HepG2 (cell line): ENCODE measurements at regions not wholly inside any gene's neighbourhood (a gene's known extent, or its start where the extent isn't known, plus 50 kb on each side); places are given as distances from the start of the nearest gene placed in this dataset.

ENCODE experiments used
- ATAC-seq: fragments of 200-7000 bp; cut with Tn5 transposase; 3 replicates; pipeline ENCODE4 v1.9.1; 2020; ENCODE audit warnings: mild to moderate bottlenecking, moderate library complexity
- BruUV-seq: library from RNA; stranded (reverse); fragments of 400-500 nt; replicated peaks from 2 replicates; lab custom pipeline; 2021; lab: Mats Ljungman, UMichigan
- CTCF ChIA-PET: fragments of 300-600 bp; formaldehyde crosslinking; extraction: SDS; loops from one replicate; lab custom pipeline; 2021; ENCODE audit warnings: low total read pairs, inconsistent platforms, low intra/inter-chr PET ratio; lab: Yijun Ruan, JAX
- POLR2A ChIA-PET: fragments of 350-600 bp; sonication (Branson Sonifier 250); formaldehyde crosslinking; loops from one replicate; lab custom pipeline; 2020; ENCODE audit warnings: antibody characterized with exemption, inconsistent platforms; lab: Yijun Ruan, JAX
- DNase-seq: peaks from one replicate; pipeline ENCODE4 v3.0.0-alpha.2; 2015; ENCODE audit warnings: low spot score
- FAIRE-seq: peaks from 3 replicates; lab custom pipeline; 2011; peaks lifted over from hg19 to GRCh38; lab: Jason Lieb, UNC
- H2AFZ ChIP-seq: one replicate; pipeline ENCODE4 v1.6.1; 2011; ENCODE audit warnings: low read length, inconsistent platforms
- H3K27ac ChIP-seq: fragments of 300-600 bp; 3 replicates; pipeline ENCODE4 v1.8.0; 2011; ENCODE audit warnings: mixed run types, mild to moderate bottlenecking, mixed read lengths, low read length, inconsistent platforms; ENCODE audit not compliant: insufficient read depth; ENCODE audit errors: extremely low read length
- H3K27me3 ChIP-seq, 2 experiments: fragments of 200-600 bp in 1 of 2; 2 replicates in 1 of 2; 3 replicates in 1 of 2; pipeline versions ENCODE4 v1.6.0 to v1.8.0; 2011; ENCODE audit warnings: low read length in 2 of 2, mild to moderate bottlenecking in 2 of 2, moderate library complexity in 2 of 2, inconsistent platforms in 1 of 2; ENCODE audit not compliant: insufficient read depth in 2 of 2, control insufficient read depth in 1 of 2
- H3K36me3 ChIP-seq, 2 experiments: fragments of 200-600 bp in 1 of 2; replicated peaks in 1 of 2; 2 replicates in 1 of 2; 3 replicates in 1 of 2; pipeline versions ENCODE4 v1.5.1 to v1.8.0; 2011; ENCODE audit warnings: low read length in 2 of 2, inconsistent platforms in 1 of 2; ENCODE audit not compliant: insufficient read depth in 2 of 2, control insufficient read depth in 1 of 2
- H3K4me1 ChIP-seq: 2 replicates; pipeline ENCODE4 v1.5.1; 2012; ENCODE audit warnings: low read length, inconsistent platforms; ENCODE audit not compliant: insufficient read depth
- H3K4me2 ChIP-seq: 2 replicates; pipeline ENCODE4 v1.6.0; 2011; ENCODE audit warnings: low read depth, low read length, inconsistent platforms
- H3K4me3 ChIP-seq, 3 experiments: fragments of 200-600 bp in 1 of 3; sonication (generic), shearing (Covaris generic) in 1 of 3; replicated peaks in 1 of 3; 2 replicates each; pipeline ENCODE4 v1.5.1; 2011 to 2016; ENCODE audit warnings: low read length in 3 of 3, inconsistent platforms in 2 of 3, low read depth in 2 of 3, mild to moderate bottlenecking in 2 of 3, control low read depth in 1 of 3, mixed read lengths in 1 of 3; ENCODE audit not compliant: insufficient read depth in 1 of 3
- H3K79me2 ChIP-seq: one replicate; pipeline ENCODE4 v1.6.1; 2011; ENCODE audit warnings: low read length, inconsistent platforms; ENCODE audit not compliant: insufficient read depth
- H3K9ac ChIP-seq: 2 replicates; pipeline ENCODE4 v1.6.0; 2011; ENCODE audit warnings: mild to moderate bottlenecking, low read depth, low read length, inconsistent platforms; ENCODE audit not compliant: insufficient read depth
- H3K9me3 ChIP-seq: 2 replicates; pipeline ENCODE4 v1.5.1; 2012; ENCODE audit warnings: mild to moderate bottlenecking, low read length
- H4K20me1 ChIP-seq: 2 replicates; pipeline ENCODE4 v1.6.0; 2011; ENCODE audit warnings: inconsistent platforms, mild to moderate bottlenecking, low read length, moderate library complexity; ENCODE audit not compliant: insufficient read depth
- AGO1 ChIP-seq: fragments of 200-400 bp; formaldehyde crosslinking; IDR thresholded peaks from 2 replicates; pipeline ENCODE4 v1.6.1; 2017; ENCODE audit warnings: mild to moderate bottlenecking, low read depth, low read length, moderate library complexity; ENCODE audit not compliant: poor library complexity, severe bottlenecking
- AGO2 ChIP-seq: fragments of 200-400 bp; formaldehyde crosslinking; optimal IDR thresholded peaks from 2 replicates; pipeline ENCODE3; 2017; ENCODE audit warnings: mild to moderate bottlenecking, low read depth, low read length, moderate library complexity
- ATF7-NPFF ChIP-seq: sonication (generic); formaldehyde crosslinking; IDR thresholded peaks from 2 replicates; pipeline ENCODE4 v1.8.1; 2023; ENCODE audit warnings: mild to moderate bottlenecking, low read depth, missing genetic modification reagents, moderate library complexity
- KDM6A ChIP-seq: IDR thresholded peaks from 2 replicates; pipeline ENCODE4 v1.6.1; 2016; ENCODE audit warnings: low read depth
- MNT ChIP-seq: fragments of 450-650 bp; IDR thresholded peaks from 2 replicates; pipeline ENCODE4 v1.6.1; 2016
- MTA3 ChIP-seq: sonication (generic); formaldehyde crosslinking; IDR thresholded peaks from 2 replicates; pipeline ENCODE4 v1.4.0; 2020; ENCODE audit warnings: missing genetic modification reagents
- MXI1 ChIP-seq: IDR thresholded peaks from 3 replicates; pipeline ENCODE4 v1.6.1; 2012; ENCODE audit warnings: low read depth, low read length, inconsistent platforms, borderline replicate concordance
- NFRKB ChIP-seq: fragments of 450-650 bp; IDR thresholded peaks from 2 replicates; pipeline ENCODE4 v1.6.1; 2017
- PBX2 ChIP-seq: IDR thresholded peaks from 2 replicates; pipeline ENCODE4 v1.6.1; 2016; ENCODE audit warnings: control low read depth
- PHB2 ChIP-seq: fragments of 450-650 bp; IDR thresholded peaks from 2 replicates; pipeline ENCODE4 v1.6.1; 2018; ENCODE audit not compliant: partially characterized antibody
- TCF12 ChIP-seq, 2 experiments: fragments of 450-650 bp in 1 of 2; sonication (generic) in 1 of 2; formaldehyde crosslinking in 1 of 2; IDR thresholded peaks; 2 replicates each; pipeline versions ENCODE4 v1.6.1 to v1.8.0; 2017 to 2022; ENCODE audit warnings: antibody characterized with exemption in 1 of 2, mild to moderate bottlenecking in 1 of 2, missing genetic modification reagents in 1 of 2, moderate library complexity in 1 of 2
- ZNF124 ChIP-seq: sonication (generic); formaldehyde crosslinking; IDR thresholded peaks from 2 replicates; pipeline ENCODE4 v1.4.0; 2020; ENCODE audit warnings: missing genetic modification reagents
- ZNF224 ChIP-seq: sonication (generic); formaldehyde crosslinking; IDR thresholded peaks from 2 replicates; pipeline ENCODE4 v1.5.0; 2020; ENCODE audit warnings: mild to moderate bottlenecking, missing genetic modification reagents
- ZNF280D ChIP-seq: sonication (generic); formaldehyde crosslinking; IDR thresholded peaks from 2 replicates; pipeline ENCODE4 v1.5.1; 2020; ENCODE audit warnings: mild to moderate bottlenecking, missing genetic modification reagents
- ZNF292 ChIP-seq: sonication (generic); formaldehyde crosslinking; IDR thresholded peaks from 2 replicates; pipeline ENCODE4 v1.8.1; 2022; ENCODE audit warnings: mild to moderate bottlenecking, low read depth, missing genetic modification reagents, borderline replicate concordance
- ZNF343 ChIP-seq: sonication (generic); formaldehyde crosslinking; IDR thresholded peaks from 2 replicates; pipeline ENCODE4 v1.4.0; 2020; ENCODE audit warnings: mild to moderate bottlenecking, missing genetic modification reagents
- ZNF556 ChIP-seq: sonication (generic); formaldehyde crosslinking; IDR thresholded peaks from 2 replicates; pipeline ENCODE4 v1.4.0; 2020; ENCODE audit warnings: mild to moderate bottlenecking, missing genetic modification reagents, borderline replicate concordance
- ZSCAN22 ChIP-seq: sonication (generic); formaldehyde crosslinking; IDR thresholded peaks from 2 replicates; pipeline ENCODE4 v1.4.0; 2020; ENCODE audit warnings: mild to moderate bottlenecking, missing genetic modification reagents
- ZSCAN31 ChIP-seq: sonication (generic); formaldehyde crosslinking; IDR thresholded peaks from 2 replicates; pipeline ENCODE4 v1.5.0; 2020; ENCODE audit warnings: low read depth, mild to moderate bottlenecking, missing genetic modification reagents
- WGBS: methylation state at CpG from one replicate; pipeline ENCODE4 v1.1.6; 2017; ENCODE audit warnings: low lambda C conversion rate; 5-methylcytosine and 5-hydroxymethylcytosine counted together
- in situ Hi-C: cut with HindIII; loops from 2 replicates; pipeline ENCODE4 v1.10.0; 2017; ENCODE audit warnings: low pct_unique_long_range_greater_than_20kb; ENCODE audit not compliant: extremely low pct_ligation_motif_present
- intact Hi-C: fragments of 100-400 bp; cut with micrococcal nuclease; formaldehyde crosslinking; loops from one replicate; pipeline ENCODE4 v1.10.0; 2022; ENCODE audit not compliant: unreplicated experiment
- TF ChIP-seq, protein P1 (sequence below): sonication (generic); formaldehyde crosslinking; IDR thresholded peaks from 2 replicates; pipeline ENCODE4 v1.5.1; 2020; ENCODE audit warnings: missing genetic modification reagents, mild to moderate bottlenecking, borderline replicate concordance

DNA sequence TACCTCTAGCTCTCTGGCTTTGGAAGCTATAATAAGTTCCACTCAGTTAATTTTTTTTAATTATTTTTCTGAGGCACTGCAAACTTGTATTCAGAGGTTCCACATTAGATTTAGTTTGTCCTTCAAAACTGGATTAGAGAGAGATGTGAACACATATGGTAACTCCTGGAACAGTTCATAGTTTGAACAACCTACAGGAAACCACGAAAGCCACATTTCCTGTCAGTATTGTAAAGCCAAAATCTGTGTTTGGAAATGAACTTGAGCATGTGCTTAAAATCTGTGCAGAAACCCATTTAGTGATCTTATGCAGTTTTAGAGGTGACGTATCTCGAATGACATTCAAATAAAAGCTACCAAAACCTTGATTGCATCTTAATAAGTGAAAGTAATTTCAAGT, 1952.0 kb downstream of the OLFM4 start:
- TF ChIP-seq ZNF224 (CRISPR knock-in tag) (no peak), ZSCAN31 (CRISPR knock-in tag) (no peak), NFRKB (no peak), MNT (no peak), ZNF292 (CRISPR knock-in tag) (no peak), KDM6A (CRISPR knock-in tag) (no peak), ZNF556 (CRISPR knock-in tag) (no peak), MTA3 (CRISPR knock-in tag) (no peak), ZNF124 (no peak), ZNF280D (CRISPR knock-in tag) (no peak), MXI1 (no peak), TCF12 (IDR thresholded peaks at IDR 0.05) (no peak), TCF12 (CRISPR knock-in tag; IDR thresholded peaks at IDR 0.05) (no peak), AGO2 (no peak), PHB2 (no peak), ZNF343 (CRISPR knock-in tag) (no peak), ATF7-NPFF (no peak), PBX2 (CRISPR knock-in tag) (no peak), ZSCAN22 (CRISPR knock-in tag) (no peak), AGO1 (no peak)
- TF ChIP-seq, protein P1, sequence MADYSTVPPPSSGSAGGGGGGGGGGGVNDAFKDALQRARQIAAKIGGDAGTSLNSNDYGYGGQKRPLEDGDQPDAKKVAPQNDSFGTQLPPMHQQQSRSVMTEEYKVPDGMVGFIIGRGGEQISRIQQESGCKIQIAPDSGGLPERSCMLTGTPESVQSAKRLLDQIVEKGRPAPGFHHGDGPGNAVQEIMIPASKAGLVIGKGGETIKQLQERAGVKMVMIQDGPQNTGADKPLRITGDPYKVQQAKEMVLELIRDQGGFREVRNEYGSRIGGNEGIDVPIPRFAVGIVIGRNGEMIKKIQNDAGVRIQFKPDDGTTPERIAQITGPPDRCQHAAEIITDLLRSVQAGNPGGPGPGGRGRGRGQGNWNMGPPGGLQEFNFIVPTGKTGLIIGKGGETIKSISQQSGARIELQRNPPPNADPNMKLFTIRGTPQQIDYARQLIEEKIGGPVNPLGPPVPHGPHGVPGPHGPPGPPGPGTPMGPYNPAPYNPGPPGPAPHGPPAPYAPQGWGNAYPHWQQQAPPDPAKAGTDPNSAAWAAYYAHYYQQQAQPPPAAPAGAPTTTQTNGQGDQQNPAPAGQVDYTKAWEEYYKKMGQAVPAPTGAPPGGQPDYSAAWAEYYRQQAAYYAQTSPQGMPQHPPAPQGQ (CRISPR knock-in tag) = no peak
- H4K20me1 ChIP-seq = no peaks in the 10 kb centered on the region
- H3K4me2 ChIP-seq = no peak overlapping the region
- no peak overlapping the region for H3K9ac ChIP-seq
- DNase-seq (no peak), FAIRE-seq (no peak), ATAC-seq (no peak)
- H3K27ac ChIP-seq = no peak overlapping the region
- no peak overlapping the region for H3K4me3 ChIP-seq
- BruUV-seq = no TSS peak
- ChIA-PET CTCF (no interaction called here), POLR2A (no interaction called here)
- H3K9me3 ChIP-seq = peaks cover 67% of the 10 kb centered on the region
- H3K36me3 ChIP-seq = no peaks in the 10 kb centered on the region
- in situ Hi-C loops = no loop called here
- no peaks in the 10 kb centered on the region for H3K79me2 ChIP-seq
- H3K27me3 ChIP-seq = no peaks in the 10 kb centered on the region
- 23% methylated on average over 3 of the region's 3 CpGs for WGBS
- H3K4me1 ChIP-seq = no peaks in the 10 kb centered on the region
- intact Hi-C loops = no loop called here
- H2AFZ ChIP-seq = no peak overlapping the region
